Nephron progenitor cell (in vitro differentiated cells): ENCODE measurements at regions not wholly inside any gene's neighbourhood (a gene's known extent, or its start where the extent isn't known, plus 50 kb on each side); places are given as distances from the start of the nearest gene placed in this dataset.

Experiments used
- DNase-seq: peaks from one replicate; pipeline ENCODE4 v3.0.0; 2021
- H3K27ac Mint-ChIP-seq: 2 replicates; pipeline ENCODE4 v1.8.0; 2021; ENCODE audit warnings: mild to moderate bottlenecking, moderate library complexity, mixed read lengths
- H3K27me3 Mint-ChIP-seq: 2 replicates; pipeline ENCODE4 v1.8.0; 2021; ENCODE audit warnings: mild to moderate bottlenecking, low read depth, mixed read lengths; ENCODE audit not compliant: poor library complexity
- H3K36me3 Mint-ChIP-seq: 2 replicates; pipeline ENCODE4 v1.8.0; 2021; ENCODE audit warnings: low read depth, mixed read lengths
- H3K4me1 Mint-ChIP-seq: 2 replicates; pipeline ENCODE4 v1.8.0; 2021; ENCODE audit warnings: mixed read lengths
- H3K4me3 Mint-ChIP-seq: 2 replicates; pipeline ENCODE4 v1.8.0; 2021; ENCODE audit warnings: mild to moderate bottlenecking, moderate library complexity, mixed read lengths
- H3K9me3 Mint-ChIP-seq: 2 replicates; pipeline ENCODE4 v1.8.0; 2021; ENCODE audit warnings: mild to moderate bottlenecking, moderate library complexity, mixed read lengths
- CTCF ChIP-seq: fragments of 200-600 bp; sonication (generic); IDR thresholded peaks from 2 replicates; pipeline ENCODE4 v1.5.0; 2021; ENCODE audit warnings: antibody characterized with exemption

GRCh38 chr16:54843424-54843750, 87.3 kb upstream of the IRX5 start:
- H3K27ac Mint-ChIP-seq: no peak overlapping the region
- H3K4me1 Mint-ChIP-seq: peaks cover 24% of the 10 kb centered on the region
- H3K36me3 Mint-ChIP-seq: peaks cover 13% of the 10 kb centered on the region
- H3K27me3 Mint-ChIP-seq: peaks cover 3% of the 10 kb centered on the region
- peaks cover 54% of the 10 kb centered on the region for H3K9me3 Mint-ChIP-seq
- no peak for DNase-seq
- TF ChIP-seq CTCF: no peak
- no peak overlapping the region for H3K4me3 Mint-ChIP-seq

- Mint-ChIP-seq H3K4me1 (peaks cover 23% of the 10 kb centered on the region), H3K27me3 (peaks cover 3% of the 10 kb centered on the region), H3K4me3 (no peak overlapping the region), H3K27ac (no peak overlapping the region), H3K36me3 (peaks cover 13% of the 10 kb centered on the region), H3K9me3 (peaks cover 54% of the 10 kb centered on the region)
- DNase-seq: no peak
- no peak for TF ChIP-seq CTCF
Observed at GRCh38 chr16:54842743-54843423, 87.8 kb upstream of the IRX5 start.

GRCh38 chr16:54829691-54830090, 101.0 kb upstream of the IRX5 start:
- Mint-ChIP-seq H3K9me3 (peaks cover 36% of the 10 kb centered on the region), H3K36me3 (peaks cover 9% of the 10 kb centered on the region), H3K4me3 (no peak overlapping the region), H3K27me3 (peaks cover 14% of the 10 kb centered on the region), H3K27ac (no peak overlapping the region), H3K4me1 (no peaks in the 10 kb centered on the region)
- DNase-seq: no peak
- no peak for TF ChIP-seq CTCF

- no peak for DNase-seq
- H3K9me3 Mint-ChIP-seq: no peaks in the 10 kb centered on the region
- no peak for TF ChIP-seq CTCF
- peaks cover 10% of the 10 kb centered on the region for H3K27me3 Mint-ChIP-seq
- no peaks in the 10 kb centered on the region for H3K36me3 Mint-ChIP-seq
- H3K27ac Mint-ChIP-seq: no peak overlapping the region
- no peak overlapping the region for H3K4me3 Mint-ChIP-seq
- H3K4me1 Mint-ChIP-seq: peaks cover 7% of the 10 kb centered on the region
Observed at GRCh38 chr16:54822892-54823291, 107.8 kb upstream of the IRX5 start.

- Mint-ChIP-seq H3K27me3 (peaks cover 9% of the 10 kb centered on the region), H3K4me3 (no peak overlapping the region), H3K36me3 (no peaks in the 10 kb centered on the region), H3K4me1 (peaks cover 11% of the 10 kb centered on the region), H3K9me3 (no peaks in the 10 kb centered on the region), H3K27ac (no peak overlapping the region)
- no peak for TF ChIP-seq CTCF
- no peak for DNase-seq
Observed at GRCh38 chr16:54822492-54822891, 108.2 kb upstream of the IRX5 start.

- Mint-ChIP-seq H3K4me1 (peaks cover 18% of the 10 kb centered on the region), H3K4me3 (no peak overlapping the region), H3K36me3 (no peaks in the 10 kb centered on the region), H3K27me3 (peaks cover 7% of the 10 kb centered on the region), H3K9me3 (no peaks in the 10 kb centered on the region), H3K27ac (no peak overlapping the region)
- DNase-seq: no peak
- TF ChIP-seq CTCF: no peak
Observed at GRCh38 chr16:54821731-54822130, 108.9 kb upstream of the IRX5 start.
